GM19328 (cell line): ENCODE measurements at regions not wholly inside any gene's neighbourhood (a gene's known extent, or its start where the extent isn't known, plus 50 kb on each side); places are given as distances from the start of the nearest gene placed in this dataset.

Experiments used
- ATAC-seq: cut with Tn5 transposase; IDR thresholded peaks from one replicate; pipeline ENCODE4 v1.9.1; 2021; ENCODE audit warnings: mild to moderate bottlenecking, moderate library complexity; ENCODE audit not compliant: unreplicated experiment

DNA sequence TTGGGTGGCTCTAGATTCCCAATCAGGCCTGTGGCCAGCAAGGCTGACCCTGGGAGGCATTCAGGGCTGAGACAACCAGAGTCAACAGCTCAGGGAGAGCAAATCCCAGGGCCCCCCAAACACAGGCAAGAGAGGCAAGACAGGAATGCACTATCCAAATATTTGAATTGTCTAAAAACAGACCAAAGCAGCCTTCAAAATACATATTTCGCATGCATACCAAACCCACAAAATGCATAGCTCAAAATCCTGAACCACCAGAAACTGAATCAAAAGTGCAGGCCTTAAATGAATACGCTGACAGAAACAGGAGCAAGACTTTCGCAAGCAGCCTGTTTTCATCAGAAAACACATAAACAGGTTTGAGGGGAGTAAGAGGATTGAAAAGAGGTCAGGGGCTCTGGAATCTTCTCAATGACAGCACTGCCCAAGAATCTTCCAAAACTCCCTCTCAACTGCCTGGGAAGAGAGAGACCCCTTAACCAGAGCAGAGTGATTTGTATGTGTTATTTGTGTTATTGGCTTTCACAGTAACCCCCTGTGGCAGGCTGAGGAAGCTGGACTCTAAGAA is 213.6 kb upstream of the CDH5 start:
- ATAC-seq = no peak

DNA sequence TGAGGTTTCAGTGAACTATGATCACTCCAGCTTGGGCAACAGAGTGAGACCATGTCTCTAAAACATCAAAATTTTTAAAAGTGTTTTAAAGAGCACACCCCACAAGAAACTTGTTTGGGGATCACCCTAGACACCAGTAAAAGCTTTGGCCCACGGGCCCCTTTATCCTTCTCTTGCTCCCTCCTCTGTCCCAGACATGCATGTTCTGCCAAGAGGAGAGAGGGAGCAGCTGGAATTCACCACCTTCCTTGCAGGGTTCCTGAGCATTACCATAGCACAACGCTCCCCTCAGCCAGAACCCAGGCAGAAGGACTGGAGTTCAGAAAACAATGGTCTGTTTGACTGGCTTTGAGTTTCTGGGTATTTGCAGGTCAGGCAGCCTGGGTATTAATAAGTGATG is 214.3 kb upstream of the CDH5 start:
- no peak for ATAC-seq

DNA sequence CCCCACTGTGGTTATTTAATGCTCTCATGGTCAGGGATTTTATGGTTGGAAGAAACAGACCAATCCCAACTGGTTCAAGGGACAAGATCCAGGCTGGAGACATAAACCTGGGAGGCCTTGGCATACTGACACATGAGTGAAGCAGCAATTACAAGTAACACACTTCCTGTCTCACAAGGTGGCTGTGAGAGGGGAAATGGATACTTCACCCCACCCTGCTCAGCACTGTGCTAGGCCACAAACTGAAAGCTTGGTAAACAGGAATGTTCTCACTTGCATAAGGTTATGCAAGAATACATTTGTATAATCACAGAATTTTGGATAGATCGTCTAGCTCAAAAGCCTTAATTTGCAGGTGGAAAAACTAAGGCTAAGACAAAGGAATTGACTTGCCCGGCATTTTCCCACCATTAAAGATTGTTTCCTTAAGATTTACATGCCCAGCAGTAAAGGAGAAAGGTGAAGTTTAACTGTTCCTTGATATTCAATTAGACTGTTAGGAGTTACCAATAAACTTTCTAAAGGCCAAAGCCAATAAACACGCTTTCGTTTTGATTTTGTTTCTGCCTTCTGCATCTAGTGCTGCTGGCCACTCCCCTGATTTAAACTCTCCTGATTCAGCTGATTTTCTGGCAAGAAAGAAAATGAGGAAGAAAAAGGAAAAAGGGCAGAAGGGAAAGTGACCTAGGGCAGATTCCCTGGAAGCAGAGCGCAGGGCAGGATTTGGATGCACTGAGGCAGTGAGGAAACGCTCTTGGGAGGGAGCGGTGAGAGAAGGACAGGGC is 215.6 kb upstream of the CDH5 start:
- ATAC-seq = no peak

DNA sequence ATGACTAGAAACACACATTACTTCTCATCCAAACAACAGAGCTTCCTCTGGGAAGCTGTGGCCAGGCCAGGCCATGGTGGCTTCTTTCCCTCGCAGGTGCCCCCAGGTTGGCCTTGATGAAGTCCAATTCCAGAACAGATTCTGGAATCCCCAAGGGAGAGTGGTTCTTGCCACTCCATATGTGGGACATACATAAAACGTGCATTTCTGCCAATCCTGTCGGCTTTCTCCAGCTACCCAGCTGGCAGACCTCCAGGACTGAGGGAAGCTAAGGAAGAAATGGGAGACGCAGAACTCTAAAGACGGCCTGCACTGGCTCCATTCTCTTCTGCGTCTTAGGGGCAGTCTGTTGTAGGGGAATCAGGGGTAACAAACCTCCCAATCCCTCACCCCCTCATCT is 219.2 kb upstream of the CDH5 start:
- no peak for ATAC-seq

DNA sequence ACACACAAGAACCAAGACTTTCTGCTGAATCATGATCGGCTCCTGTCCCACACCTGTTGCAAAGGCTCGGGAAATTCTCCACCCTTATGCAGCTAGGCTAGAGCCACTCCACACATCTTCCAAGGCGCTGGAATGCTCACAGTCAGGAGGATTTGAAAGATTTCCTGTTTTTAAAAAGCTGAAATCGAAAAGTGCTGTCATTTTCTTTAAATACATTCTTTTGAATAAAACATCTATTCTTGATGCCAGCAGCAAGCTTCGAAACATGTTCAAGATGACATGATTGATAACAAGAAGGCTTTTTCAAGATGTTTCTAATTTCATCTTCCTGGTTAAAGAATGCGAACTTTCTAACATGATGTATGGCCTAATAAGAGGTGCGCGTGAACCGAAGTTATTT is 219.7 kb upstream of the CDH5 start:
- ATAC-seq = no peak

DNA sequence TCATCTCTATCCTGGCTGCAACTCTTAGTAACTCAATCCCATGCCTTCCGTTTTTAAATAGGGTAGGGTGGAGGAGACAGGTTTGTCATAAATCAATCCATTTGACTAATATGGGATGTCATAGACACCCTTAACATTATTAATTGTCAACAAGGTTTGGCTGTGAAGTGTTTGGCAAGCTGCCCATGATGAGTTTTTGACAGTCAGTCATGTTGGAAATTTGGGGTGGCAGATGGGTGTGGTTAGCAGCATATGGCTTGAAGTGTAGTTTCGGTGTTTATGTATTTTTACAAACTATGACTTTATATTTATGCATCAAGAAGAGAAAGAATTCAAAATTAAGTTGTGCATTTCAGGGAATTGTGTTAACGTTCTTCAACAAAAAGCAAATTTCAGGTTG is 221.8 kb upstream of the CDH5 start:
- no peak for ATAC-seq

DNA sequence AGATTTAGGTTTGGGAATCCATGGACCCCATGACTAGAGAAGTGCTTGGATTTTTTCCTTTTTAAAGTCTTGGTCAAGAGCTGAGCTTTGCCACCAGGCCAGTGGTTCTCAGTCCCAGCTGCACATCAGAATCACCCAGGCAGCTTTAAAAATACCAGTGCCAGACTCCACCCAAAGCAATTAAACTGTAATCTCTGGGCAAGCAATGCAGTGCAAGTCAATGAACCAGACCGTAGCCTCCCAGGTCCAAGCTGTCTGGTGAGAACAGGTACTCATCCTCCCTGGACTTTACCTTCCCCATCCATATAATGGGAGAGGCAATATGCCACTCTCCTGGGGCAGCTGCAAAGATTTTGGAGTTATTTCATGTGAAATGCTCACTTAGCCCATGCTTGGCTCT is 223.1 kb upstream of the CDH5 start:
- ATAC-seq = no peak

DNA sequence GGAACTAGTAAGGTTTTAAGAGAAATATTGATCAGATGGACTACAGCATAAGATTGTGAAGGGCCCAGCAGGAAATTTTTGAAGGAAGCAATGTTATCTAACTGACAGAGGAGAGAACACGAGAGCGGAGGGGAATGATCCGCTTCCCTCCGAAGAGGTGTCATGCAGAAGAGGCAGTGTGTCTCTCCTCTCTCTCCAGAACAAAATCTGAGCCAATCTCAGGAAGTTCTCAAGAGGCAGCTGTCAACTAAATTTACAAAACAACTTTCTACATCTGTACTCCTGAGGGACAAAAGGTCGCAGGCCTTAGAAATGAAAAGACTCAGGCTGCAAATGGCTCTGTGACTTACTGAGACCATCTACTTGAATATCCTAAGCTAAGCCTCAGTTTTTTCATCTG is 224.6 kb upstream of the CDH5 start:
- ATAC-seq = no peak

DNA sequence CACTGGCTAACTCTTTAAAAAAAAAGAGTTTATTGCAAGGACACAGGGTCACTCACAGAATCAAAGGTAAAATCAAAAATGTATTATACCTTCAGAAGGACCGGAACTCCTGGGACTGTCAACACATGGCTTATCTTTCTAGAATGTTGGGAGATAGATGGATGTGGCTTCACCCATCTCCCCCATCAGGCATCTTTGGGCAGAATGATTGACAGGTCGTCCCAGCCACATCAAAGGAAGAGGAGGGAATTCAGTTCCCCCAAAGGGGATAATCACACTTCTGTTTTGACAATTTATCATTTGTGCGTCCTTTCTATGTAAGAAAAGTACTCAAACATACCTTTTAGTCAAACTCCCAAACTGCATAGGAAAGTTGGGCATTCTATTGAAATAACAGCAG is 228.6 kb upstream of the CDH5 start:
- ATAC-seq = no peak

DNA sequence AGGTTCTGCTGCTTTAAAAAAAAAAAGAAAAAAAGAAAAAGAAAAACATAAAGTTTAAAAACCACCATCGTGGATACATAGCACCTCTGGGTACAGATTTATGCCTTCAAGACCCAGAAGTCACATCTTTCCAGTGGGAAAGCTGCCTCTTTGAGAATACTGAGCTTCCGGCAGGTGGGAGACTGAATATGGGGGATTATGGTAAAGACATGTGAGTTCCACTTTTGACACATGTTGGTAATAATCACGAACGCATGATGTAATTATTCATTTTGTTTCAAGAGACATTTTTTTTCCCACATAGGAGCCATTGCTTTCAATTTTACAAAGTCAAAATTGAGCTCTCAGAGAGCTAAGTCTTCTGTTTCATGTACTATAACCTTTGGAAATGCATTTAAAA is 229.7 kb upstream of the CDH5 start:
- ATAC-seq = no peak

DNA sequence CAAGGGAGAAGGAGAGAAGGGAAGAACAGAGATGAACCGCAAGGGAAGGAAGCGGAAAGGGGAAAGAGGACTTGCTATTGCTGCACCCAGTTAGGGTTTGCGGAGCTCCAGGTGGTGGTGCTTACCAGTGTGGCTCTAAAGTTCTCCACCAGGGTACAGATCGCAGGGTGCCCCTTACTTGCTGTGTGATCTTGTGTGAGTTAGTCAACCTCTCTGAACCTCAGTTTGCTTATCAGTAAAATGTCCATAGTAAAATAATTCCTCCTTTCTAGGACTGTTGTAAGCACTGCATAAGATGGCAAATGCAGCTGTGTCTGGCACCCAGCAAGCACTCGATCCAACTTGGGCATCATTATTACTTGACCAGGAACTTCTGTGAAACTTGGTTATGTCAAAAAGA is 230.7 kb upstream of the CDH5 start:
- ATAC-seq = no peak

DNA sequence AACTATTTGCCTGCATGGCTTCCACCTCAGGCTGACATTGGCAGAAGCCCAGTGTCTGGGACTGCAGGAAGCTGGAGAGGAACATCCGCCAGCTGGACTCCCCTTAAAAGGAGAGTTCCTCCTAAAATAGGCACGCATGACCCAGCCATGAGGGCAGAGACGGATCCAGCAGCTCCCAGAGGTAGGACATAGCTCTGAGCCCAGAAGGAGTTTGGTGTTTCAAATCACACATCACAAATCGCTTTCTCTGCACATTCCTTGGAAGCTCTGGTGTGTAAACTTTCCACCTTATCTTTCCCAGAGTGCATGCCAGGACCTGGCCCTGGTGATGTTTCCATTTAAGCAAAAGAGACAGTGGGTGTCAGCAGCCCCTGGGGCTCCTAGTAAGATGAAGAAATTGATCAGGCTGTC is 231.1 kb upstream of the CDH5 start:
- ATAC-seq = no peak

DNA sequence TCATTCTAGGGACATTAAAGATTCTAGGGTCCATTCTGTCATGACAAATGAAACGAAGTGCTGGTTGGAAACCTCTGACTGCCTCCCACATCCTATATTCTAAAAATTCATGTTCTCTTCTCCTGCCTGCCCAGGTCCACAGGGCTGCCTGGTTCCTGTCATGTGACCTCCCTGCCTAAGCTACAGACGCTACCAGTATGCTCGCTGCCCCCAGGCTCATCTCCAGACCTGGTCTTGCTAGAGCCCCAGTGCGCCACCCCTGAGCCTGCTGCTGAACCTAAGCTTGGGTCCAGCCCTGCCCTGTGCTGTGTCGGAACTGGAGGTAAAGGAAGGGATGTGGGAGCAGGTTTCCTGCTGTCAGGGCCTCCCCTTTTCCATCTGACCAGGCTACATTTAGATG is 231.6 kb upstream of the CDH5 start:
- no peak for ATAC-seq

DNA sequence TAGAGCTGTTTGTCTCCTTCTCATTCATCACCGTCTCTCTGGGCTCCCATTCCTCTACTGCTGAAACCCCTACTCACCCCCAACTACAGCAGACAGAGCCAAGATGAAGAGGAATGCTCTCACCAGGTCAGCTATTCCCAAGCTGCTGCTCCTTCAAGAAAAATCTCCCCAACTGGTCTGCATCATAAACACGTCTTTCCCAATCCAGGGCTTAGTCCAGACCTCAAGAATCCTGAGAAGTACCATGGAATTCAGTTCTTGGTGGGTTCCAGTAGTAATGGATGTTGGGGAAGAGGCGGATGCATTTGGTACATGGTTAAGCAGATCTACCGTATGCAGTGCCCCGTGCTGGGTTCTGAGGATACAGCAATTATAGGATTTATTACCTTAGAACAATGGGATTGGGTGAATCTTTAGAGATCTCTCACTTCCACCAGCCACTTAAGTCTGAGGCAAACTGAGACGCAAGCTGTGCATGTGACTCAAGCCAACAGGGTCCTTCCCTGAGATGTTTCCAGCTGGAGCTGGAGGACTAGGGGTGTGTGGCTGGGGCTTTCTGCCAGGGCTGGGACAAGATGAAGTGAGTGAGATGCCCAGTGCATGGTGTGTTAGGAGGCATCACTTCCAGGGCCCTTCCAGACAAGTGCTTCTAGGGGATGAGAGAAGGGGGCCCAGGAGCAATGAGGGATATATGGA is 232.7 kb upstream of the CDH5 start:
- no peak for ATAC-seq

DNA sequence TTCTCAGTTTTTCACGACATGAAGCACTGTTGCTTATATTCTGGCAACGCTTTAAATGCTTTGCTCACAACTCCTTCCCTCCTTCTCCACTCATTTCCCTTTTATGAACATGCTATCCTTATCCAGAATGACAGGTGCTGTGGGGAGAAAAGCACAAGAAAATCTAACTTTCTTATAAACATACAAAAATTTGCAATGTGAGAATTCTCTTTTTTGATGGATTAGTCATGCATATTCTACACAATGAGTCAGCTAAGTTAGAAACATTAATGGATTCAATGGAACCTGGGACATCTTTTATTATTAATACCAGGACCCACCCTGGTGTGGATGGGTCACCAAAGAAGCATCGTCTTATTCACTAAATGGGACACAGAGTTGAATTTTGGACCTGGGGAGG is 234.6 kb upstream of the CDH5 start:
- no peak for ATAC-seq

DNA sequence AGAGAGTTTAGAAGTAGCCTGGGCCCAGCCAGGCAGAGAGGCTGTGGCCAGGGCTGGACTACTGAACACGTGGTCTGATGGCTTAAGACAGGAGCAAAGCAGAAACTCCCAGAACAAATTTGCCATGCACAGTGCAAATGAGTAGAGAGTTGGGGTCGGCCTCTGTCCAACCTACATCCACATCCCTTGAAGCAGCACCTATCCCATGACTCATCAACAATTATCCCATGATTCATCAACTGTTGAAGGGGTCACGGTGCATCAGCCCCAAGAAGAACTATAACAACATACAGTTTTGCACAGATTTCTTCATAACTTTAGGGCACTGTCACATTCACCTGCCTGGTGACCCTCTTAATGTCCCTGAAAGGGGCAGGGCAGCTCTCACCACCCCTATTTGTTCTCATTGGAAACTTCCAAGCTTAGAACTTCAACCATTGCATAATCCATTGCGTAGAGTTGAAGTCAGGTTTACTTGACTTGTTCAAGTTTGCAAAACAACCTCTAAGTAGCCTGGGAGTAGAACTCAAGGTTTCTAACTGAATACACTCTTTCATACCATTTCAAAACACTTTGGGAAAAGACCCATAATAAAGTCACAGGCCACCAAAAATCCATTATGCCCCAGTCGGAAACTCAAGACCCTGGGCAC is 235.2 kb upstream of the CDH5 start:
- no peak for ATAC-seq

DNA sequence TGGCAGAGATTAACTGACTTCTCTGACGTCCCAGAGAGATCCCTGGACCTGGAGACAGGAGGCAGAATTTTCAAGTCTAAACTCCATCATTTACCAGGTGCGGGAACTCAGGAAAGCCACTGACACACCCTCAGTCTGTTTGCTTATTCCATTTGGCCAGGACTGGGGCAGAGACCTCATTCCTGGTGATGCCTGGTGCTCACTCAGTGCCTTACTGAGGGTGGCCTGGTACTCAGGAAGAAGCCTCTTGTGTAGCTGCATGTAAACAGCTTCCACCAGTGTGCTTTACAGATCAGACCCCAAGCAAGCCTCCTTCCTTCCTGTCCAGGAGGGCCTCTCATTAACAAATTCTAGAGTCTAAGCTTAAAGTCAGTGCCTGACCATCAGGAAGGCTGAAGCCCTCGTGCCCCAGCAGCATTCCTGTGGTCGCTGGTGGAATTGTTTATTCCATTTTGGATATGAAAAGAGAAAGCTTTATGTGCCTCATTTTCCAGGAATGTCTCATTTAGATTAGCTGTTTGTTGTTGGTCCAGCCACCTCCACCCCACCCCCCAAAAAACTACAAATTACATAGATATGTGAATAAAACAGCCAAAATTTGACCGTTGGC is 236.1 kb upstream of the CDH5 start:
- no peak for ATAC-seq

DNA sequence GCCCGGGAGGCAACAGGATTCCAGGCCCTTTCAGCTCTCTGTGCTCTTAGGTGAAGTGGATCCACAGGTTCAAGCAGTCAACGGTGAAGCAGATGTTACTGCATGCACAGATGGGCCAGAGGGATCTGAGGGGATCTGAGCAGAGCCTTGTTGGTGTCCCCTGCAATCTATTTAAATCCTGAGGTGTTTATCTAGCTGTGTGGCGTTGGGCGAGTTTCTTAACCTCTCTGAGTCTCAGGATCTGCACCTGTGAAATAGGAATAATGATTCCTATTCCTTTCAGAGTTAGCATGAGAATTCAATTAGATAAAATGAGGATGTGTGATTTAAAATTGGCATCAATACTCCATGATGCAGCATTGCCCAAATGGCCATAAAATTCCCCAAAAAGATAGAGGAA is 237.3 kb upstream of the CDH5 start:
- ATAC-seq = no peak

DNA sequence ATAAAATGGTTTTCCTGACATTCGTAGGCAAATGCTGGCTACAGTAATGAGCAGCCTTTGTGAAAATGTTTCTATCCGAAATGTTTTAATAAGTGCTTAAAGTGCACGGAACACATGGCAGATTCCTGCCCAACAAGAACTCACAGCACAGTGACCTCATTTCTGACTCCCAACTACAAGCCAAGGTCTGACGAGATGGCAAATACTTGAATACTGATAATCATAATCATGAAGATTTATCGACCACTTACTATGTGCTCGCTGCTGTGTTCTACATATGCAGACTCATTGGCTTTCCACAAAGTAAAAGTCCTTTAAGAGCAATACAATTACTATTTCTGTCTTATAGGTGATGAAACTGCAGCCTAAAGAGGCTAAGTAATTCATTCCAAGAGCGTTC is 238.1 kb upstream of the CDH5 start:
- ATAC-seq = no peak

DNA sequence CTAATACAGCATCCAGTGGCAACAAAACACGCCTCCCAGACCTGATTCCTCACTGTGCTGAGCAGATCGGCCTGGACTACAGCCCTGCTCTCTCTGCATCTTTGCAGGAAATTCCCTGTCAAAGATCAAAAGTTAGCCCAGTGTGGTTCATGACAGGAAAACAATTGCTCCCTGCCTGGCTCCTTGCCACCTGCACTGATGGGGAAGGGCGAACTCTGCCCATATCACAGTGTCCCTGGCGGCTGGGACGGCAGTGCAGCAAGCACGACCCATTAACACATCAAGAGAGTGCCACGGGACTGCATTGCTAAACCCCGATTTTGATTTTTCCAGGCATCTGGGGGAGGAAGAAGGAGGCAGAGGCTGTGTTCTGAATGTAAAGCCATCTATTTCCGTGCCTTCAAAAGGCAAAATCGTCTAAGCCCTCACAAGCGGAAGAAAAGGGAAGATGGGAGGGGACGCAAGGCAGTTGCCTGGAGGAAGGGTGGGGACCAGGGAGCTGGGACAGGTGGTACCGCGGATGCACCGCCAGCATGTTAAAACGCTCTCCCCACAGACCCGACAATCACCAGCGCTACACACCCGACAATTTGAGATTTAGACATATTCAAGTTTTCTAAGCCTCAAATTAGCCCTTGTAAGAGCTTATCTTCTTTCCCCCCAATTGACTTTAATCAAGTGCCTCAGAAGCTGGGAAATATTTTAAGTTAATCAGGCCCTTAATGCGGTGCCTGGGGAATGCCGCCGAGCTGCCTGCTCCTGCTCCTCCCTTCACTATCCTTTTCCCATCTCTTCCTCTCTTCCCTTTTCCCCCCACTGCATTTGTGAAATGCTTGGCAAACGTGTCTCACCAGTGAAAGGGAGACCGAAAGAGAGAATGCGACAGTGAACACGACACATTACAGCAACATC is 238.8 kb upstream of the CDH5 start:
- no peak for ATAC-seq
